SK-N-SH (cell line): ENCODE measurements at regions not wholly inside any gene's neighbourhood (a gene's known extent, or its start where the extent isn't known, plus 50 kb on each side); places are given as distances from the start of the nearest gene placed in this dataset.

Source experiments
- CTCF ChIA-PET: fragments of 300-600, 350-600 bp; formaldehyde crosslinking; extraction: SDS; loops from one replicate; lab custom pipeline; 2021; lab: Yijun Ruan, JAX
- POLR2A ChIA-PET: fragments of 350-600 bp; sonication (Branson Sonifier 250); formaldehyde crosslinking; extraction: SDS; loops from one replicate; lab custom pipeline; 2020; ENCODE audit warnings: antibody characterized with exemption, inconsistent platforms; lab: Yijun Ruan, JAX
- DNase-seq: peaks from one replicate; pipeline ENCODE4 v3.0.0; 2012
- H2AFZ ChIP-seq: fragments of 200-600 bp; sonication (generic); 2 replicates; pipeline ENCODE4 v1.8.1; 2016; ENCODE audit warnings: antibody characterized with exemption, mild to moderate bottlenecking, low read depth
- H3F3A ChIP-seq: fragments of 200-600 bp; sonication (generic); replicated peaks from 2 replicates; pipeline ENCODE3; 2016; ENCODE audit warnings: antibody characterized with exemption, mild to moderate bottlenecking; ENCODE audit not compliant: insufficient read depth
- H3K27ac ChIP-seq, 2 experiments: fragments of 200-500 bp in 1 of 2; fragments of 200-600 bp in 1 of 2; sonication (Bioruptor generic) in 1 of 2; sonication (generic), shearing (Covaris generic) in 1 of 2; 2 replicates each; pipeline versions ENCODE4 v1.5.1 to v1.6.1; 2014 to 2016; ENCODE audit warnings: low read depth in 2 of 2, inconsistent platforms in 1 of 2, low read length in 1 of 2, mild to moderate bottlenecking in 1 of 2, mixed read lengths in 1 of 2
- H3K27me3 ChIP-seq: fragments of 200-600 bp; sonication (generic), shearing (Covaris generic); 2 replicates; pipeline ENCODE4 v1.6.1; 2016; ENCODE audit warnings: mixed run types; ENCODE audit not compliant: insufficient read depth
- H3K36me3 ChIP-seq, 2 experiments: fragments of 200-500 bp in 1 of 2; fragments of 200-600 bp in 1 of 2; sonication (Bioruptor generic) in 1 of 2; sonication (generic) in 1 of 2; replicated peaks in 1 of 2; 2 replicates each; pipeline versions ENCODE3 to v1.5.1; 2014 to 2016; ENCODE audit warnings: low read length in 1 of 2, mild to moderate bottlenecking in 1 of 2; ENCODE audit not compliant: insufficient read depth in 2 of 2, control insufficient read depth in 1 of 2
- H3K4me1 ChIP-seq, 2 experiments: fragments of 200-500 bp in 1 of 2; fragments of 200-600 bp in 1 of 2; sonication (Bioruptor generic) in 1 of 2; sonication (generic), shearing (Covaris generic) in 1 of 2; 2 replicates each; pipeline versions ENCODE4 v1.5.1 to v1.6.1; 2014 to 2016; ENCODE audit warnings: low read depth in 1 of 2, low read length in 1 of 2, mixed run types in 1 of 2; ENCODE audit not compliant: insufficient read depth in 2 of 2, control insufficient read depth in 1 of 2
- H3K4me2 ChIP-seq: fragments of 200-600 bp; sonication (generic), shearing (Covaris generic); 2 replicates; pipeline ENCODE4 v1.6.1; 2017; ENCODE audit warnings: mixed run types
- H3K4me3 ChIP-seq, 2 experiments: fragments of 200-500 bp in 1 of 2; fragments of 200-600 bp in 1 of 2; sonication (Bioruptor generic) in 1 of 2; sonication (generic), shearing (Covaris generic) in 1 of 2; 2 replicates each; pipeline versions ENCODE4 v1.5.1 to v1.8.1; 2014 to 2016; ENCODE audit warnings: low read depth in 2 of 2, inconsistent platforms in 1 of 2, low read length in 1 of 2, mild to moderate bottlenecking in 1 of 2, mixed read lengths in 1 of 2, moderate library complexity in 1 of 2
- H3K79me2 ChIP-seq: fragments of 200-600 bp; sonication (generic); 2 replicates; pipeline ENCODE4 v1.8.1; 2017; ENCODE audit warnings: mild to moderate bottlenecking; ENCODE audit not compliant: insufficient read depth
- H3K9ac ChIP-seq: fragments of 200-600 bp; sonication (generic); 2 replicates; pipeline ENCODE4 v1.6.1; 2017; ENCODE audit warnings: mixed run types
- H3K9me2 ChIP-seq: fragments of 200-600 bp; sonication (generic); 2 replicates; pipeline ENCODE4 v1.6.1; 2017; ENCODE audit warnings: mixed run types
- H3K9me3 ChIP-seq: fragments of 200-600 bp; sonication (generic); 2 replicates; pipeline ENCODE4 v1.6.1; 2017; ENCODE audit warnings: mixed run types, mild to moderate bottlenecking, moderate library complexity
- H4K20me1 ChIP-seq: fragments of 200-600 bp; sonication (generic); 2 replicates; pipeline ENCODE4 v1.6.1; 2017; ENCODE audit warnings: mild to moderate bottlenecking, mixed run types; ENCODE audit not compliant: insufficient read depth
- CTCF ChIP-seq: fragments of 200-600 bp; sonication (generic); IDR thresholded peaks from 2 replicates; pipeline ENCODE4 v1.6.1; 2017; ENCODE audit warnings: antibody characterized with exemption, mild to moderate bottlenecking, moderate library complexity
- ELF1 ChIP-seq: IDR thresholded peaks from 2 replicates; pipeline ENCODE4 v1.4.0; 2012
- FOSL2 ChIP-seq: IDR thresholded peaks from 2 replicates; pipeline ENCODE4 v1.4.0; 2012; ENCODE audit warnings: low read depth, mild to moderate bottlenecking, moderate library complexity, borderline replicate concordance
- FOXM1 ChIP-seq: IDR thresholded peaks from 2 replicates; pipeline ENCODE4 v1.4.0; 2012; ENCODE audit warnings: low read depth, mild to moderate bottlenecking
- JUND ChIP-seq: IDR thresholded peaks from 2 replicates; pipeline ENCODE4 v1.4.0; 2012
- MAX ChIP-seq: IDR thresholded peaks from 2 replicates; pipeline ENCODE4 v1.4.0; 2012; ENCODE audit warnings: low read depth
- MEF2A ChIP-seq: IDR thresholded peaks from 2 replicates; pipeline ENCODE4 v1.4.0; 2012; ENCODE audit warnings: low read depth, borderline replicate concordance
- NFIC ChIP-seq: IDR thresholded peaks from 2 replicates; pipeline ENCODE4 v1.4.0; 2012; ENCODE audit warnings: borderline replicate concordance
- PBX3 ChIP-seq: IDR thresholded peaks from 2 replicates; pipeline ENCODE4; 2012
- POLR2AphosphoS5 ChIP-seq: IDR thresholded peaks from 2 replicates; pipeline ENCODE4 v1.6.1; 2012; ENCODE audit warnings: low read depth, low read length
- RAD21 ChIP-seq: IDR thresholded peaks from 2 replicates; pipeline ENCODE4 v1.6.1; 2012; ENCODE audit warnings: mild to moderate bottlenecking, low read length
- RCOR1 ChIP-seq: fragments of 150-350 bp; IDR thresholded peaks from 2 replicates; pipeline ENCODE4 v1.6.1; 2017; ENCODE audit warnings: antibody characterized with exemption, low read length
- REST ChIP-seq: IDR thresholded peaks from 2 replicates; pipeline ENCODE4 v1.6.1; 2012; ENCODE audit warnings: mild to moderate bottlenecking, low read depth, low read length, moderate library complexity
- RFX5 ChIP-seq: IDR thresholded peaks from 2 replicates; pipeline ENCODE4 v1.6.1; 2012; ENCODE audit warnings: mild to moderate bottlenecking, improper control_type of control experiment, low read length
- SMC3 ChIP-seq: IDR thresholded peaks from 2 replicates; pipeline ENCODE4 v1.6.1; 2012; ENCODE audit warnings: low read depth, low read length, improper control_type of control experiment
- TAF1 ChIP-seq: IDR thresholded peaks from 2 replicates; pipeline ENCODE4 v1.6.1; 2012; ENCODE audit warnings: low read depth, mild to moderate bottlenecking, low read length, moderate library complexity, borderline replicate concordance
- TCF12 ChIP-seq: IDR thresholded peaks from 2 replicates; pipeline ENCODE4 v1.4.0; 2012
- TEAD4 ChIP-seq: IDR thresholded peaks from 2 replicates; pipeline ENCODE4 v1.4.0; 2012; ENCODE audit warnings: mild to moderate bottlenecking, borderline replicate concordance; ENCODE audit not compliant: insufficient read depth
- YY1 ChIP-seq: IDR thresholded peaks from 2 replicates; pipeline ENCODE4 v1.4.0; 2012; ENCODE audit warnings: low read depth, mild to moderate bottlenecking
- WGBS: methylation state at CpG from one replicate; pipeline ENCODE4 v1.1.6; 2017; ENCODE audit warnings: low lambda C conversion rate; 5-methylcytosine and 5-hydroxymethylcytosine counted together

- Histone ChIP-seq H3K4me1 (no peaks in the 10 kb centered on the region), H3K9ac (no peak overlapping the region), H4K20me1 (no peaks in the 10 kb centered on the region), H3K4me3 (no peak overlapping the region), H3K27ac (no peak overlapping the region), H3K9me3 (no peaks in the 10 kb centered on the region), H3K4me2 (no peak overlapping the region), H2AFZ (no peak overlapping the region), H3F3A (no peaks in the 10 kb centered on the region), H3K36me3 (no peaks in the 10 kb centered on the region)
- CTCF ChIA-PET, result interaction anchor here (0.9 kb wide), 1 partner anchor 45 kb away, joined by 3 read pairs; no protein-coding TSS in a partner anchor
- POLR2A ChIA-PET, result interaction anchor here (0.5 kb wide), 1 partner anchor 688 kb away, joined by 3 read pairs; no protein-coding TSS in a partner anchor
- TF ChIP-seq REST (no peak), YY1 (no peak), MEF2A (no peak), POLR2AphosphoS5 (no peak)
- TF ChIP-seq, all 33 proteins: peak for 0
- no peaks in the 10 kb centered on the region for H3K9me2 ChIP-seq
- H3K27me3 ChIP-seq, result no peaks in the 10 kb centered on the region; the same call in 1 of the 2 replicates
- H3K79me2 ChIP-seq, result no peaks in the 10 kb centered on the region
- no peak for DNase-seq
- WGBS, result 26% methylated on average over 4 of the region's 4 CpGs
These were observed 204.5 kb downstream of the RAB38 start for GRCh38 chr11:87970762-87971161.

- CTCF ChIA-PET, result interaction anchor here (0.9 kb wide), 1 partner anchor 48 kb away, joined by 3 read pairs; no protein-coding TSS in a partner anchor
- no peak overlapping the region for H3K9ac ChIP-seq
- no peaks in the 10 kb centered on the region for H3F3A ChIP-seq
- H3K79me2 ChIP-seq, result no peaks in the 10 kb centered on the region
- H3K4me3 ChIP-seq, result no peak overlapping the region
- H3K9me2 ChIP-seq, result no peaks in the 10 kb centered on the region
- H3K27ac ChIP-seq, result no peak overlapping the region
- no peak for DNase-seq
- no peaks in the 10 kb centered on the region for H3K4me1 ChIP-seq
- H3K36me3 ChIP-seq, result no peaks in the 10 kb centered on the region
- 0% methylated on average over 1 of the region's 1 CpG for WGBS
- POLR2A ChIA-PET, result no interaction called here
- H3K27me3 ChIP-seq, result no peaks in the 10 kb centered on the region
- no peaks in the 10 kb centered on the region for H3K9me3 ChIP-seq
- no peaks in the 10 kb centered on the region for H4K20me1 ChIP-seq
- no peak overlapping the region for H3K4me2 ChIP-seq
- no peak overlapping the region for H2AFZ ChIP-seq
- TF ChIP-seq RAD21 (no peak), YY1 (no peak), RCOR1 (no peak), NFIC (no peak), ELF1 (no peak), MAX (no peak), SMC3 (no peak), FOXM1 (no peak), FOSL2 (no peak), REST (no peak), TEAD4 (no peak), TCF12 (no peak), RFX5 (no peak), TAF1 (no peak), PBX3 (no peak), CTCF (no peak), JUND (no peak)
These were observed 207.8 kb downstream of the RAB38 start for GRCh38 chr11:87967459-87967858.
